GM21515 (cell line): ENCODE measurements at regions not wholly inside any gene's neighbourhood (a gene's known extent, or its start where the extent isn't known, plus 50 kb on each side); places are given as distances from the start of the nearest gene placed in this dataset.

ENCODE experiments used
- ATAC-seq: cut with Tn5 transposase; IDR thresholded peaks from one replicate; pipeline ENCODE4 v1.9.1; 2021; ENCODE audit not compliant: unreplicated experiment

DNA sequence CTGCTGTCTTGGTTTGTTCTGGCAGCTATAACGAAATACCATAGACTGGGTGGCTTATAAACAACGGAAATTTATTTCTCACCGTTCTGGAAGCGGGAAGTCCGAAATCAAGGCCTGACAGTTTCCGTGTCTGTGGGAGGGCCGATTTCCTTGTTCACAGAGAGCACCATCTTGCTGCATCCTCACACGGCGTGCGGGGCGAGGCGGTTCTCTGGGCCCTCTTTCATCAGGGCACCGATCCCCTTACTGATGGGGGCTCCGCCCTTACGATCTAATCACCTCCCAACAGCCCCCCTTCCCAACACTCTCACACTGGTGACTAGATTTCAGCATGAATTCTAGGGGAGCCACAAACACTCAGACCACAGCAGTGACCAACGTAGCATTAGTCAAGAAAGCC, 578.3 kb upstream of the FAT1 start:
- no peak for ATAC-seq

DNA sequence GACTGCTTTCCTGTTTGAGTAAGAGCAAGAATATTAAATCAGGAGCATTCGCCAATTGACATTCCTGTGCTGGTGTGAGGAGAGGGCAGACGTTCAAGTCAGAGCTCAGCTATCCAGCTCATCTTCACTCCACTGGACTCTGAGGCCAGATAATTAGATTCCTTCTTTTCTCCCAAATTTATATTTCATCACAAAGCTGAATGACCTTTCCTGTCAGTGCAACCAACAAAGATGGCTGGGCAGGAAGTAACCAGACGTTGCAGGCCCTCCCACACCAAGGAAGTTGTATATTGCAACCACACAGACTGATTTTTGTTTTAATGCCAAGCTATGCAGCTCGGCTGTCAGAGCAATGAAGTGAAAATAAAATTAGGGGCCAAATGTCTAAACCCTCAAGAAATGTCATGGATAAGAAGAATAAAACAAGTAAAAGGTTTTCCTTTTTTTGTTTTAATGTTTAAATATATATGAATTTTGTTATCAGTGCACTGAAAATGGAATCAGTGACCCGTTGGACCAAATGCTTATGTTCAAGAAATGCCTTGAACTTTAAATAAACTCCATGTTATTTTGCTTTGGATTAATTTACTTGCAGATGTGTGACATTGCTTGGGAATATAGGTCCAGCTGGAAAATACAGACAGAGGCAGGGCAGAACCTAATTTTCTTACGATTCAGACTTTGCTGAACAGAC, 578.9 kb upstream of the FAT1 start:
- no peak for ATAC-seq

DNA sequence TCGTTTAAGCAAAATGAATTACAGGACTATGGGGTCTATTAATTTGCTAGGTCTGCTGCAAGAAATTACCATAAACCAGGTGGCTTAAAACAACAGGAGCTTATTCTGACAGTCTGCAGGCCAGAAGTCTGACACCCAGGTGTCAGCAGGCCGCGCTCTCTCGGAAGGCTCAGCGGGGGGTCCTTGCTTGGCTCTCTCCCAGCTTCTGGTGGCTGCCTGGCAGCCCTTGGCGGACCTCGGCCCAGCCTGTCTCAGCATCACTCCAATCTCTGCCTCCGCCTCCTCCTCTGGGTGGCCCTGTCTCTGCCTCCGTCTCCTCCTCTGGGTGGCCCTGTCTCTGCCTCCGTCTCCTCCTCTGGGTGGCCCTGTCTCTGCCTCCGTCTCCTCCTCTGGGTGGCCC, 580.5 kb upstream of the FAT1 start:
- no peak for ATAC-seq

DNA sequence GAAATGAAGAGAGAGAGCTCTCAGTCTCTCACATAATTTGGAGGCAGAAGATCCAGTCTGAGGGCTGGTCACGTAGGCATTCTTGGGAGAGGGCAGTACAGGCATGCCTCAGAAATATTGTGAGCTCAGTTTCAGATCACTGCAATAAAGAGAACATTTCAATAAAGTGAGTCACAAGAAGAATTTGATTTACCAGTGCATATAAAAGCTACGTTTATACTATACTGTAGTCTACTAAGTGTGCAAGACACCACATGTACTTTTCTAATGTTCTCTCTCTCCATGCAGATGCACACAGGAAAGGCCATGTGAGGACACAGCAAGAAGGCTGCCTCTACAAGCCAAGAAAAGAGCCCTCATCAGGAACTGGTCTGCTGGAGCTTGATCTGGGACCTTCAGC, 583.5 kb upstream of the FAT1 start:
- no peak for ATAC-seq

DNA sequence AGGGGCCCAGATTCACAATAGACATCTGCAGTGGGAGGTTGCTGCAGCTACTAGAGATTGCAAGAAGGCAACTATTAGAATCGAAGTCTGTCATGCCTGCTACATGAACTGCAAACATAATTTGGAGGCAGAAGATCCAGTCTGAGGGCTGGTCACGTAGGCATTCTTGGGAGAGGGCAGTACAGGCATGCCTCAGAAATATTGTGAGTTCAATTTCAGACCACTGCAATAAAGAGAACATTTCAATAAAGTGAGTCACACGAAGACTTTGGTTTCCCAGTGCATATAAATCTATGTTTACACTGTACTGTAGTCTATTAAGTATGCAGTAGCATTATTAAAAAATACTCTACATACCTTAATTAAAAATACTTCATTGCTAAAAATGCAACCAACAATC, 585.8 kb upstream of the FAT1 start:
- ATAC-seq, result no peak

DNA sequence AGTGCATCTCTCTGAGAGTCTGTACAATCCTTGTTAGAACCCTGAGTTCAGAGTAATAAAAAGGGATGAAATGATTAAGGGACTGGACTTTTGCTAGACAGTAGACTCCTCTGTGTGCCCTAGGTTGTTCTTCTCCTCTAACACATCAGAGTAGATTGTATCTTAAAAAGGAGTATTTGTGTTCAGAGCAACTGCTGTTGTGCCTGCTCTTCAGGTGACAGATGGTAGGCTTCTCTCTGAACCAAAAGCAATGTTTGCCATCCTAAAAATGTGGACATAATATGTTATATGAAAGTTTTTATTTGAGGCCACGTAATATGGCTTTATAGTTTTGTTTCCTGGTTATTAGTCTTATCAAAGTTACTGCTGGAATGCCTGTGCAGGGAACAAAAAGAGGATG, 588.6 kb upstream of the FAT1 start:
- ATAC-seq, result no peak

GRCh38 chr4:187317799-187318198, 594.1 kb upstream of the FAT1 start:
- ATAC-seq, result no peak

GRCh38 chr4:187321711-187322110, 598.1 kb upstream of the FAT1 start:
- no peak for ATAC-seq

GRCh38 chr4:187332141-187332540, 608.5 kb upstream of the FAT1 start:
- ATAC-seq, result no peak

DNA sequence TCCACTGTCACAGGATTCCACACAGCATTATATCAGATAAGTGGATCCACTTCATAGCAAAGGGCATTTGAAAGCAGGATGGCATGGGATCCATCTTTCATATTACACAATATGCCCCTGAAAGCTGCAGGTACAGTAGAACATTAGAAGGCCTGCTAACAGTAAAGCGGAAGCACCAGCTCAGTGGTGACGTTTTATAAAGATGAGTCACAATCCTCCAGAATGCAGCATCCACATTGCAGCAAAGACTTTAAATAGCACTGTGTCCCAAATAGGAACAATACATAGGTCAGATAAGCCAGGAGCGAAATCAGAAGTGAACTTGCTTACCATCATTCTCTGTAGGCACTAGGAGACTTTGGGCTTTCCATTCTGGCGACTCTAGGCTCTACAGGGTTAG, 609.5 kb upstream of the FAT1 start:
- no peak for ATAC-seq

DNA sequence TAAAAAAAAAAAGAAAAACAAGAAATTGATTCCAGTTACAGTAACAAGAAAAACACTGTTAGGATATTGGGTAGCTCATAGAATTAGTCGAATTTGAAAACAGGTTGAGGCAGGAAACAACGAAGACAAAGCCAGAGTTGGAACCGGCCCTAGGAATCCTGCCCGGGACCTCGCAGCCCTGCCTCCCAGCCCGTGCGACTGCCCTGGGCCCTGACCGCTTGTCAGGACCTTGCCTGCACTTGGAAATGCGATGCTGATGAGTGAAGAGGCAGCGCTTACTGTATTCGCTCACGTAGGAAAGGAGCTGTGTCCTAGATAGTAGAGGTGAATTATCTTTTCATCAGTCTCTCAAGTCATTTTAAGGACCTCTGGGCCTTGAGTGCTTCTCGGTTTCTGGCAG, 611.7 kb upstream of the FAT1 start:
- ATAC-seq, result no peak

DNA sequence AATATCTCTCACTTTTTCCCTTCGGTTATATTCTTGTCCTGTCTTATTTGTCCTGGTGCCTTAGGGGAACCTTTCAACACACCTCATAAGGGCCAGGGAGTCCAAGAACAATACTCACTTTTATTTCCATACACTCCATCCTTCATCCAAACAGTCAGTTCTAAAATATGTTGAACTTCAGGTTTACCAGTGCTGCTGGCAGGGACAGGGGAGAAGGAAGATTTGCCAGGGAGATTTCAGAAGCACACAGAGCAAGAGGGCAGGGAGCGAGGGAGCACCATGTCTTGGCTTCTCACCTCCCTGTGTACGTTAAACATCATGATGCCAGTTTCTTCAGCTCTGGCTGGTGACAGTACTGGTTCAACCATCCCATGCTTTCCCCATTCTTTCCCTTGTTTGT, 631.1 kb upstream of the FAT1 start:
- ATAC-seq, result no peak

GRCh38 chr4:187357045-187357643, 633.5 kb upstream of the FAT1 start:
- ATAC-seq, result no peak

- no peak for ATAC-seq
Measured at GRCh38 chr4:187357821-187358220, 634.2 kb upstream of the FAT1 start.

DNA sequence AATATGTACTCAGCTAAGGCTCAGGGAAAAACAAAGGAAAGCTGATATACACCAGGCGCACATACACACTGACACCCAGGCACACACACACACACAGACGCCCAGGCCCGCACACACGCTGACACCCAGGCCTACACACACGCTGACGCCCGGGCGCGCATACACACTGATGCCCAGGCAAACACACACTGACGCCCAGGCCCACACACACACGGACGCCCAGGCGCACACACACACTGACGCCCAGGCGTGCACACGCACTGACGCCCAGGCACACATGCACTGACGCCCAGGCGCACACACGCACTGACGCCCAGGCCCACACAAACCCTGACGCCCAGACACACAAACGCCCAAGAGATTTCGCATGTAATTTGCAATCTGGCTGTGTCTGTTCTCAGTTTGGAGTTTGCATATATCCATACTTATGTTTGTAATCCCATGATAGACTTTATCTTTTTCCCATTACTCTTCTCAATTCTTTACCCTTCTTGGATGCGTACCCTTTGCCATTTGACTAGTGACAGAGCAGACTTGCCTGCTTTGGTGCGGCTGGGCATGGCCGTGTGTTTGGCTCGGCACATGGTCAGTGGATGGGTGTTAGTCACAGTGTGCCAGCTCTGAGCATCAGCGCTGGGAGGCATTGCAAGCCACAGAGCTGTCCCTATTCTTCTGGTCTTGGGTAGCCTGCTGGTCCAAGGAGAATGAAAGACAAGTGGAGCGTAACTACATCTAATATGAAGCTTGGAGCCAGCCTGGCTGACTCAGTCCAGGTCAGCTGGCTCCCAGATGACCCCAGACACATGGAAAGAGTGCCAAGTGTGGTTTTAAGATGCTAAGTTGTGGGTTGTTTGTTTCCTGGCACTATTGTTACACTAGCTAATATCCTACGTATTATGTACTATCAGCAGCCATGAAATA, 632.4 kb upstream of the ZFP42 start:
- no peak for ATAC-seq

DNA sequence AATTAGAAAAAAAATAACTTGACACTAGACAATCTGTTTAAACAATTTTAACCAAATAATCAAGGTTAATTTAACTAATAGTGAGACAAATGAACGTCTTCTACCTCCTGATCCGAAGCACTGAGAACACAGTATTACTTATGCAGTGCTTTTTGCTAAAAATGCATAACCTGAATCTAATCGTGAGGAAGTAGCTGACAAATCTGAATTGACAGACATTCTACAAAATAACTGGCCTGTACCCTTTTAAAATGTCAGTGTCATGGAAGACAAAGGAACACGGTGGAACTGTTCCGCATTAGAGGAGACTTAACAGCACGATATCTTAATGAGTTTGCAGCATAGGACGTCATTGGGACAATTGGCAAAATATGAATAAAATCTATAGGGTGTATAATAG, 631.2 kb upstream of the ZFP42 start:
- no peak for ATAC-seq

- no peak for ATAC-seq
Measured at GRCh38 chr4:187364851-187365250, 630.7 kb upstream of the ZFP42 start.

DNA sequence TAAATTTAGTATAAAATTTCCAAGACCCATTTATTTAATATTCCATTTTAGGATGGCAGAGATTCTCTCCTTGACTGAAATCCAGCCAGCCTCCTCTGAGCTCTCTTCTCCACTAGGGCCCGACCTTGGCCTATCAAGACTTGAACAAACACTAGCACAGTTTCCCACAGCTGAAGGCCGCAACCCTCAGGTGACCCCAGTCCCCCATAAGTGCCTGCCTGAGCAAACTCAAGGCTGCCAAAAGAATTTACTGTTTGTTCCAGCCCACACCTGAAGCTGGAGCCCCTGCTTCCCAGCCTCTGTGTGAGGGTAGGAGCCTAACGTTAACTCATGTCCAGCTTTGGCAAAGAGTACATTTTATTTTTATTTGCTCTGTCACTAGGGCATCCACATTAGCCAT, 629.0 kb upstream of the ZFP42 start:
- ATAC-seq, result no peak

- no peak for ATAC-seq
Measured at GRCh38 chr4:187370918-187371317, 624.7 kb upstream of the ZFP42 start.

DNA sequence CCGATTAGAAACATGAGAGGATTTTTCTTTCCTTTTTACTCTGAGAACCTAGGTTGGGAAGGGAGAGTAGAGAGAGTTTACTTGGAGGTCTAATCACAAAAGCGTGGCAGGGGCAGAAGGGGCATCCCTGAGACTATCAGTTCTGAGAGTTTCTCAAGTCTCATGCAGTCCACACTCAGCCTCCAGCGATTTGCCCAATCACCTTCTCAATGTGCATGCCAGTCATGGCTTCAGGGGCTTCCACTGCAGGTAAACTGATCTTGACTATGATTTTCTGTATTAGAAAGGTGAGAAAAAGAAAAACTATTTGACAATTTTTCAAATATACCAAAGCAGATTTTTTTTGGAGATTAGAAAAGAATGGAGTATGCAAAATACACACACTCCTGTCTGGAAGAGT, 617.1 kb upstream of the ZFP42 start:
- no peak for ATAC-seq

- ATAC-seq, result no peak
Measured at GRCh38 chr4:187380181-187380581, 615.4 kb upstream of the ZFP42 start.

- ATAC-seq, result no peak
Measured at GRCh38 chr4:187383181-187383580, 612.4 kb upstream of the ZFP42 start.
